C4-2B (cell line): ENCODE measurements at regions not wholly inside any gene's neighbourhood (a gene's known extent, or its start where the extent isn't known, plus 50 kb on each side); places are given as distances from the start of the nearest gene placed in this dataset.
A peak's percentile ranks its signal among the peaks of the same experiment; 100 is the strongest.

Experiments used
- H3K27ac ChIP-seq: fragments of 450-650 bp; 2 replicates; pipeline ENCODE4 v1.5.1; 2017
- CTCF ChIP-seq: fragments of 450-650 bp; conservative IDR thresholded peaks from 2 replicates; pipeline ENCODE4 v1.5.1; 2017; ENCODE audit warnings: mild to moderate bottlenecking
- ZFX ChIP-seq: fragments of 450-650 bp; IDR thresholded peaks from 2 replicates; pipeline ENCODE4 v1.6.1; 2017

DNA sequence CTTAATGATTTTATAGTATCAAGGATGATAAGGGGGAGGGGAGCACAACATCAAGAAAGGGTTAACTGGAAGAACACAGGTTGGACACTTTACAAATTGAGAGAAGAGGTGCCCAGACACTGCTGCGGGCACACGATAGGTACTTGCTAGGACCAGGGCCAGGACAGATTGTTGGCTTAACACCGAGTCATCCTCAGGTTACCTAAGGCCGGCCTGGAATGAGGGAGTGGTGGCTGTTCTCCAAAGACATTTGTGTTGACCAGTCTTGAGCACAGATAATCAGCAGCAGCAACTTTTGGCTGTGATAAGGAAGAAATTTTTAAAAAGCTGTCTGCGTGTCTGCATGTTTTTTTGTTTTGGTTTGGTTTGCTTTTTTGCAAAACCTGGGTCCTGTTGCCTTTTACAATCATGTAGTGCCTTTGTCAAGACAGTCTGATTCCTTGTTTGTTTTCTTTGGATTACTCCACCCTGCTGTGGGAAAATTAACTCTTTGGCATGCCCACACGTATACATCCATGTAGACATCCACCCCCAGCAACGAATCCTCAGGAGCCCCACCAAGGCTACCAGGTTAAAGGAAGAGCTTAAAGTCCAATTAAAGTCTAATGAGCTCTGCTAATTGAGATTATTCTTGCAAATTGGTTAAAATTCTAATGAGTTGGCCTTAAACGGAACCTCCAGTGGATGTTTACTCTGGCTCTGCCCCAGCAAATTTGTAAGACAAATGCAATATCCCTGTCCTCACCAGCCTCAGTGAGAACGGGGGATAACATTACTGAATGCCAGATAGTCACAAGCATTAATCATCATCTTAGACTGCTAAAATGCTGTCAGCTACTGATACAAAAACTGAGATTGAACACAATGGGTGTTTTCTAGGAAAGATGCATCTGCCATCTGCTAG is 382.3 kb downstream of the ACTL7B start:
- H3K27ac ChIP-seq = peak overlapping the region; percentile 62
- TF ChIP-seq CTCF = no peak
- no peak for TF ChIP-seq ZFX

GRCh38 chr9:108469654-108470053 is 386.1 kb downstream of the ACTL7B start:
- no peak for TF ChIP-seq ZFX
- TF ChIP-seq CTCF = no peak
- H3K27ac ChIP-seq = no peak overlapping the region

GRCh38 chr9:108468364-108468763 is 387.4 kb downstream of the ACTL7B start:
- TF ChIP-seq ZFX = no peak
- peak; percentile 79 for TF ChIP-seq CTCF
- H3K27ac ChIP-seq = no peak overlapping the region

DNA sequence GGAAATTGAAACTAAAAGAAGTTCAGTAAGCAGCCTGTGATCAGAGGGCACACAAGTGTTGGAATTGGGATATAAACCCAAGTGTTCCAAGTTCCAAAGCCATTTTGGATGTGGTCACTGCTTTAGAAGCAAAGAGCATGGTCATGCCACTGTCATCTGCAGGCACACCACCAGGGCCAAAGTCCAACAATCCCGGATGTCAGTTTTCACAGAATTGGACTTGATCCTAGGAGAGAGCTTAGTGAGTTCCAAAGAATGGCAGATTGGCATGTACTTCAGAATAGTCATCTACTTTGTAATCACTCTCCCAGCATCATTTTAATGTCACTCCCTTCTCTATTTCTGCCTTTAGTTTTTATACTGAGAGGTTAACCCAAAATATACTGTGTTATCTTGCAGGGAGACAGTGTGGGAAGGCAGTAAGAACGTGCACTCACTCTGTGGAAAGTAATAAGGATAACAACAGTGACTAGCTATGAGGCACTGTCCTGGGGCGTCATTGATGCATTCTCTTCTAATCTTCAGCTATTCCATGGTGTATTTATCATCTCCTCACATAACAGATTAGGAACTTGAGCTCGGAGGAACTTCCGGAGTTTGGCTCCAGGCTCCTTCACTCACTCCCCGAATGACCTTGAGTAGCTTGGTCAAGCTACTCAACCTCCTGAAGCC is 388.0 kb downstream of the ACTL7B start:
- H3K27ac ChIP-seq = no peak overlapping the region
- TF ChIP-seq CTCF (no peak), ZFX (no peak)

GRCh38 chr9:108467161-108467560 is 388.6 kb downstream of the ACTL7B start:
- no peak for TF ChIP-seq CTCF
- no peak for TF ChIP-seq ZFX
- H3K27ac ChIP-seq = no peak overlapping the region

- no peak overlapping the region for H3K27ac ChIP-seq
- TF ChIP-seq CTCF (no peak), ZFX (no peak)
Observed at GRCh38 chr9:108466304-108466703, 389.5 kb downstream of the ACTL7B start.

DNA sequence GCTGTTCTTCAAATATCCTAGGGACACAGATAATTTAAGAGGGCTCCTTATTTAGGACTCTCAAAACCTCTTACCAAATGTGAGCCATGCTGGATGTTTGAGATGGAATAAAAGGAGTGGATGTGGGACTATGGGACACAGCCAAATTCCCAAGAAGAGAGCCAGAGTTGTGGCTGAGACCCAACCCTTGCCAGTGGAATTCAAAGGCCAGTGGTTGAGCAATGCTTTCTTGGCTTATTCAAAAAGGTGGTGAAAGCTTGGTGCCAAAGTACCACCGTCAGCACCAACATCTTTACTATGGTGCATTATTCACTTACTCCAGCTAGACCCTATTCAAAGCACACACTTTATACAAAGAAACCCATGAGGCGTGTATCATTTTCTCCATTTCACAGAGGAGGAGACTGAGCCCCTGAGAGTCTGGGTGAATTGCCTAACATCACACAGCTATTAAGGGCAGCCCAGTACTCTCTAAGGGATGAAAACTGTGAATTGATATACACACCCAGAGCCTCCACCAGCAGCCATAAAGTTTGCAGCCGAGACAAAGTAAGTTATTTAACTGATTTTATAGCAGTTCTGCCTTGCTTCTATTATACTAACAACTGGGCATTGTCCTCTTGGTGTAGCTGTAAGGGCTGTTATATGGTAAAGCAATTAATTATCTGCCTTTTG is 391.7 kb downstream of the ACTL7B start:
- no peak overlapping the region for H3K27ac ChIP-seq
- TF ChIP-seq ZFX = no peak
- TF ChIP-seq CTCF = no peak
